Left renal cortex interstitium (tissue), 4 donors: ENCODE measurements at regions not wholly inside any gene's neighbourhood (a gene's known extent, or its start where the extent isn't known, plus 50 kb on each side); places are given as distances from the start of the nearest gene placed in this dataset.
A peak's percentile ranks its signal among the peaks of the same experiment; 100 is the strongest.

Source experiments
- DNase-seq, 4 donors: peaks; one replicate each; pipeline ENCODE4 v3.0.0-alpha.2; 2013; ENCODE audit warnings: low read depth in 4 of 4, low spot score in 2 of 4, missing footprints in 1 of 4

GRCh38 chr2:5491523-5491922, 200.7 kb upstream of the SOX11 start:
- DNase-seq = no peak

- no peak for DNase-seq
These were observed 198.9 kb upstream of the SOX11 start for GRCh38 chr2:5493256-5493655.

GRCh38 chr2:5494212-5494611, 198.0 kb upstream of the SOX11 start:
- no peak for DNase-seq

GRCh38 chr2:5495586-5495985, 196.6 kb upstream of the SOX11 start:
- DNase-seq = no peak

GRCh38 chr2:5497874-5498273, 194.3 kb upstream of the SOX11 start:
- no peak for DNase-seq

GRCh38 chr2:5501807-5502206, 190.4 kb upstream of the SOX11 start:
- DNase-seq = no peak

GRCh38 chr2:5502385-5502784, 189.8 kb upstream of the SOX11 start:
- DNase-seq = no peak

DNA sequence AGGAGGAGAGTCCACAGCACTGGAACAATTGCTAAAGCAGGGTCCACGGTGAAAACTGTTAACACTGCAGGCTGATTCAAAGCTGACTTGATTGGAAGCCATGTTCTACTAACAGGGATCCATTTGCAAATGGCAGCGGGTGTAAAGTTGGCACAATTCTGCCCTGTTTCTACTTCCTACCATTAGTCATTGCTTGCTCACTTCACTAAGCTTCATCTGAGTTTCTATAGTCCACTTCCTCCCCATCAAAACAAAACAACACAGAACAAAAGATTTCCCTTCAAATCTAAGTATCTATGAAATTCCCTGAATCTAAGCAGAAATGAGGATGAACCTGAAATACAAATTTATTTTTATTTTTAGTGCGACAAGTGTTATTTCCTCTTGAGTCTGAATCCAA, 187.4 kb upstream of the SOX11 start:
- DNase-seq = no peak

GRCh38 chr2:5507367-5507766, 184.8 kb upstream of the SOX11 start:
- DNase-seq = peak in 1 of 4 donors; percentile 26

DNA sequence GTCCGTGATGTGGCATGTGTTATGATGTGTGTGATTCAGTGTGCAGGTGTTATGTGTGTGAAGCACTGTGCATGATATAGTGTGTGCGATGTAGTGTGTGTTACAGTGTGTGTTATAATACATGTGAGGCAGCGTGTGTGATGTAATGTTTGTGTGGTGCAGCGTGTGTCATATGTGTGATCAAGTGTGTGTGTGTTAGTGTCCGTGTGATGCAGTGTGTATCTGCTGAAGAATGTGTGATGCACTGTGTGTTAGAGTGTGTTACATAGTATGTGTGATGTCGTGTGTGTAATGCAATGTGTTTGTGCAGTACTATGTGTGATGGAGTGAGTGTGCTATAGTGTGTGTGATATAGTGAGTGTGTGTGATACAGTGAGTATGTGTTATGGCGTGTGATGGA, 182.8 kb upstream of the SOX11 start:
- DNase-seq = no peak

GRCh38 chr2:5510082-5510481, 182.1 kb upstream of the SOX11 start:
- DNase-seq = no peak

GRCh38 chr2:5515693-5516092, 176.5 kb upstream of the SOX11 start:
- DNase-seq = no peak

- DNase-seq = no peak
These were observed 172.9 kb upstream of the SOX11 start for GRCh38 chr2:5519286-5519685.

DNA sequence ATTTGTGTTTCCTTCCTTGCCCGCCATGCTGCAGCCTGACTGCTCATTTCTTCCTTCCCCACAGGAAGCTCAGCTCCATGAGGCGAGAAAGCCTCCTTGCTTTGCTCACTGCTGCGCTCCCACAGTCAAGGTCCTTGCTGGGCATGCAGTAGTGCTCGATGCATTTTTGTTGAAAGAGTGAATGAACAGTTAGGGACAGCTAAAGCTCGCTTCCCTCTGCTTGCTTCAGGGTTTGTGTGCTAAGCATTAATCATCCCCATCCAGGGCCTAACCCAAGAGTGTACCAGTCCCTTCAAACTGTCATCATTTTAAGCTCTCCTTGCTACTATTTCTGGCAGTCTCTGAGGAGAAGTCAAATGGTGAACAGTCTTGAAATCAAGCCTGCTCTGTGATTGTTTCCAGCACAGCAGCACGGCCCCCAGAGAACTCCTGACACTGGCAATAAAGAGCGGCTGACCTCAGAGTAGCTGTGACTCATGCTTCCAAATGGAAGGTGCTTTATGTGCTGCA, 171.7 kb upstream of the SOX11 start:
- peak in 1 of 4 donors; percentile 60 for DNase-seq

DNA sequence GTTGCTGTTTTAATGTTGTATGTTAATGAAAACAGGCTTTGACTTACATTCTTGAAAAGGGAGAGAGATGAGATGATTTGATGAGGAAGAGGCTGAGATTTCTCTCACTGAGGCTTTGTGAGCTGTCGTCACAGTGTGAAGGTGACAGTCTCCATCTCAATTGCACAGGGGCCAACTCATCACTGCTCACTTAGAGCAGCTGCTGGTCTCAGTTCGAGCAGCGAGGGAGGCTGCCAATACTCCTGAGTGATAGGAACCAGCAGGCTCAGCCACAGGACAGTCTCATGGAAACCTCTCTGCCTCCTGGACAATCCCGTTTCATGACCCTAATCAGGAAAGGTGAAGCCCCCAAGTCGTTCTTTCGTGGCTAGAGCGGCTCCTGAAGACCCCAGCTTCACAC, 170.7 kb upstream of the SOX11 start:
- no peak for DNase-seq

- no peak for DNase-seq
These were observed 167.6 kb upstream of the SOX11 start for GRCh38 chr2:5524551-5524950.

DNA sequence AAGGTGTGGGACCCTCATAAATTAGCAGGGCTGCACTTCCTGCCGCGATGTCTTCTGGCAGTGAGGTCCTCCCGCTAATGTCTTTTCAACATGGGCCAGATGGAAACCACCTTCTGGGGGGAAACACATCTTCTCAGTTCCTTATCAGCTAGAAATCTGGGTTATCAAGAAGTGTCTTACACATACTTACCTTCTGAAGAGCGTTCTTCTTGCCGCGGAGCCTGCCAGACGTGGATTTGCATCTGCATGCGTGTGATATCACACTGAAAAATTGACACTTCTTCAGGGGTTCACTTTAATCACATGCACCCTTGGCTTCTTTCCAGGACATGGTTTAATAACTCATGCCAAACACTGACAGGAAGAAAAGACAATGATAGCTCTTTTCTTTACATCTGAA, 163.5 kb upstream of the SOX11 start:
- no peak for DNase-seq

GRCh38 chr2:5530011-5530696, 162.0 kb upstream of the SOX11 start:
- no peak for DNase-seq

DNA sequence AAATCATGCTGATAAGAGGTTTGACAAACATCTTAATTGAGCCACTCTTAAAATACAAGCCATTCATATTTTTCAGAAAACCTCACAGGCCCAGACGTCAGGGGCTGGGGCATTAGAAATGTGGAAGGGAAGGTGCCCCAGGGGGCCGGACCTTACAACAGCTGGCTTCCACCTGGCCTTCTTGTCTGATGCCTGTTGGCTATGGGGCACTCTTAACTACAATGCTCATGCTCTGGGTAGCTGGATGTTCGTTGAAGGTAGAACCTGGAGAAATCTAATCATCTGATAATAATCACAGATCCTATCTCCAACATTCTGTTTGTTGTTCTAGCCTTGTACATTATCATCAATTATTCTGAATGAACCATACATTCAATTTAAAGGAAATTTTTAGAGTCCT, 156.9 kb upstream of the SOX11 start:
- no peak for DNase-seq

DNA sequence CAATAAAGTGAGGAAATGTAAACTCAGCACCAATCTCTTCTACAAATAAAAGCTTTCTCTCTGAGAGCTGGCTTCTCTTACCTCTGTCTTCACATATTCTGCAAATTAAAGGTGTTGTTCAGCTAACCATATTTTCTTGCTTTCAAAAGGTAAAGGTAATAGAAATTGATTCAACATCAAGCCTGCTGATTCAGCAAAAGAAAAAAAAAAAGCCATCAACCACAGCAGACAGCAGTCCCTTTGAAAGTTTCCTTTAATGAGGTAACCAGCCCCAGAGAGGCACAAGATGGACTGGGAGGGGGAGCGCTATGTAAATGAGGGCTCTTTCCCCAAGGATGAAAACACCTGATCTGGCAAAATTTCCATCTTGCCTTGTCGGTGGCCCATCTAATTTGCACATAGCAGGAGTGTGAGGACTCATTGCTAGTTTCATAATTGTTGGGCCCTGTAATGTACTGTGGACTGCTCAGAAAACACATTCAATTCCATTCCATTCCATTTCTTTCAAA, 154.9 kb upstream of the SOX11 start:
- DNase-seq = no peak

DNA sequence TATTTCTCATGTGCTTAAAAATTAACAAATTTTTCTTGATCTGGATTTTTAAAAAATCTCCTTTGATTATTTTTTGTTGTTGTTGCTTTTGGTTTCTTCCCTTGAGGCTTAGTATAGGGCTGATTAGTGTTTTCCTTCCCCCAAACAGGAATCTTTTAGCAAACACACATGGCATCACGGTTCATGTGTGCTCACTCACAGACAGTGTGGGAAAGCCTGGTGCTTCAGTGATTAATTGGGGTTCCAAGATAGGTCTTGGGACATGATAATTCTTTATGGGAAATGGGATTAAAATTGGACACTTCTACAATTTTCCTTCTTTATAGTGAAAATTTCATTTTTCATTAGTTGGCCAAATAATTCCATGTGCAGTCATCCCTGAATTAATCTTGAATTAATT, 153.9 kb upstream of the SOX11 start:
- DNase-seq = no peak

- DNase-seq = no peak
These were observed 153.4 kb upstream of the SOX11 start for GRCh38 chr2:5538772-5539171.
